Astrocyte (in vitro differentiated cells and primary cell): ENCODE measurements at regions not wholly inside any gene's neighbourhood (a gene's known extent, or its start where the extent isn't known, plus 50 kb on each side); places are given as distances from the start of the nearest gene placed in this dataset.
A peak's percentile ranks its signal among the peaks of the same experiment; 100 is the strongest.

Experiments
- DNase-seq: peaks from one replicate; pipeline ENCODE4 v3.0.0-alpha.2; 2010; ENCODE audit warnings: low read depth
- FAIRE-seq: peaks from 2 replicates; lab custom pipeline; 2011; peaks lifted over from hg19 to GRCh38; lab: Jason Lieb, UNC
- H2AFZ ChIP-seq: 2 replicates; pipeline ENCODE4 v1.6.0; 2012; ENCODE audit warnings: low read depth, low read length, inconsistent platforms
- H3K27ac ChIP-seq: 2 replicates; pipeline ENCODE4 v1.5.1; 2011; ENCODE audit warnings: low read depth, low read length, inconsistent platforms
- H3K27me3 ChIP-seq: 2 replicates; pipeline ENCODE4 v1.6.0; 2011; ENCODE audit warnings: low read length, inconsistent platforms; ENCODE audit not compliant: insufficient read depth
- H3K36me3 ChIP-seq: 2 replicates; pipeline ENCODE4 v1.5.1; 2011; ENCODE audit warnings: low read length, inconsistent platforms; ENCODE audit not compliant: insufficient read depth
- H3K4me1 ChIP-seq: 2 replicates; pipeline ENCODE4 v1.5.1; 2011; ENCODE audit warnings: low read length, inconsistent platforms; ENCODE audit not compliant: insufficient read depth
- H3K4me2 ChIP-seq: 2 replicates; pipeline ENCODE4 v1.6.0; 2012; ENCODE audit warnings: low read length, inconsistent platforms
- H3K4me3 ChIP-seq: 2 replicates; pipeline ENCODE4 v1.5.1; 2011; ENCODE audit warnings: low read depth, mild to moderate bottlenecking, low read length, inconsistent platforms; ENCODE audit not compliant: insufficient read depth
- H3K79me2 ChIP-seq: 2 replicates; pipeline ENCODE4 v1.6.0; 2012; ENCODE audit warnings: mild to moderate bottlenecking, low read length, inconsistent platforms; ENCODE audit not compliant: insufficient read depth
- H3K9ac ChIP-seq: 2 replicates; pipeline ENCODE4 v1.6.0; 2012; ENCODE audit warnings: mild to moderate bottlenecking, low read length, inconsistent platforms
- H3K9me3 ChIP-seq: 2 replicates; pipeline ENCODE4 v1.5.1; 2012; ENCODE audit warnings: low read depth, mild to moderate bottlenecking, low read length, inconsistent platforms; ENCODE audit not compliant: insufficient read depth
- H4K20me1 ChIP-seq: 2 replicates; pipeline ENCODE4 v1.6.0; 2012; ENCODE audit warnings: low read length, inconsistent platforms; ENCODE audit not compliant: insufficient read depth
- H3K27ac Mint-ChIP-seq: one replicate; pipeline ENCODE4 v1.8.0; 2021; ENCODE audit warnings: mild to moderate bottlenecking, mixed read lengths; ENCODE audit not compliant: unreplicated experiment
- H3K27me3 Mint-ChIP-seq: one replicate; pipeline ENCODE4 v1.8.0; 2021; ENCODE audit warnings: low read depth, mixed read lengths; ENCODE audit not compliant: unreplicated experiment
- H3K36me3 Mint-ChIP-seq: one replicate; pipeline ENCODE4 v1.8.0; 2021; ENCODE audit warnings: low read depth, mixed read lengths; ENCODE audit not compliant: unreplicated experiment
- H3K4me1 Mint-ChIP-seq: one replicate; pipeline ENCODE4 v1.8.0; 2021; ENCODE audit warnings: low read depth, mixed read lengths; ENCODE audit not compliant: unreplicated experiment
- H3K4me3 Mint-ChIP-seq: one replicate; pipeline ENCODE4 v1.8.0; 2021; ENCODE audit warnings: mild to moderate bottlenecking, moderate library complexity, mixed read lengths; ENCODE audit not compliant: unreplicated experiment
- H3K9me3 Mint-ChIP-seq: one replicate; pipeline ENCODE4 v1.8.0; 2021; ENCODE audit warnings: mild to moderate bottlenecking, mixed read lengths; ENCODE audit not compliant: unreplicated experiment
- CTCF ChIP-seq: IDR thresholded peaks from 2 replicates; pipeline ENCODE4 v1.5.1; 2011; ENCODE audit warnings: low read depth, mild to moderate bottlenecking, inconsistent platforms, low read length, moderate library complexity; ENCODE audit not compliant: insufficient read depth
- EZH2 ChIP-seq: IDR thresholded peaks from 2 replicates; pipeline ENCODE4 v1.6.1; 2012; ENCODE audit warnings: mild to moderate bottlenecking, low read length, inconsistent platforms; ENCODE audit not compliant: insufficient read depth

- no peak overlapping the region for H3K9ac ChIP-seq
- no peak overlapping the region for H3K4me2 ChIP-seq
- Mint-ChIP-seq H3K27ac (no peak overlapping the region), H3K36me3 (no peaks in the 10 kb centered on the region), H3K27me3 (no peaks in the 10 kb centered on the region), H3K4me1 (no peaks in the 10 kb centered on the region), H3K9me3 (peaks cover 12% of the 10 kb centered on the region), H3K4me3 (no peak overlapping the region)
- no peaks in the 10 kb centered on the region for H3K36me3 ChIP-seq
- FAIRE-seq (no peak), DNase-seq (no peak)
- TF ChIP-seq EZH2 (no peak), CTCF (no peak)
- no peak overlapping the region for H2AFZ ChIP-seq
- no peak overlapping the region for H3K27ac ChIP-seq
- H3K9me3 ChIP-seq: no peaks in the 10 kb centered on the region
- H3K4me3 ChIP-seq: no peak overlapping the region
- H3K27me3 ChIP-seq: no peaks in the 10 kb centered on the region
- no peaks in the 10 kb centered on the region for H3K4me1 ChIP-seq
- H3K79me2 ChIP-seq: no peaks in the 10 kb centered on the region
- no peaks in the 10 kb centered on the region for H4K20me1 ChIP-seq
Measured at GRCh38 chr18:11339188-11339775, 189.9 kb upstream of the PIEZO2 start.

GRCh38 chr18:11336241-11336640, 186.9 kb upstream of the PIEZO2 start:
- TF ChIP-seq EZH2 (no peak), CTCF (no peak)
- no peaks in the 10 kb centered on the region for H3K36me3 Mint-ChIP-seq

GRCh38 chr18:11327391-11328009, 178.1 kb upstream of the PIEZO2 start:
- H3K36me3 Mint-ChIP-seq: no peaks in the 10 kb centered on the region

More at GRCh38 chr18:11336241-11336640, 186.9 kb upstream of the PIEZO2 start:
- H3K4me3 Mint-ChIP-seq: no peak overlapping the region
- no peaks in the 10 kb centered on the region for H3K4me1 ChIP-seq
- H3K4me1 Mint-ChIP-seq: no peaks in the 10 kb centered on the region
- no peak overlapping the region for H3K27ac ChIP-seq
- H3K4me3 ChIP-seq: no peak overlapping the region
- DNase-seq: no peak
- H3K4me2 ChIP-seq: no peak overlapping the region
- FAIRE-seq: no peak
- H2AFZ ChIP-seq: no peak overlapping the region
- H3K9me3 Mint-ChIP-seq: no peaks in the 10 kb centered on the region
- H4K20me1 ChIP-seq: no peaks in the 10 kb centered on the region
- H3K27ac Mint-ChIP-seq: no peak overlapping the region
- H3K79me2 ChIP-seq: no peaks in the 10 kb centered on the region
- H3K27me3 Mint-ChIP-seq: no peaks in the 10 kb centered on the region
- H3K9ac ChIP-seq: no peak overlapping the region
- no peaks in the 10 kb centered on the region for H3K36me3 ChIP-seq
- no peaks in the 10 kb centered on the region for H3K9me3 ChIP-seq
- H3K27me3 ChIP-seq: no peaks in the 10 kb centered on the region

More at GRCh38 chr18:11327391-11328009, 178.1 kb upstream of the PIEZO2 start:
- H3K4me2 ChIP-seq: no peak overlapping the region
- H3K4me3 Mint-ChIP-seq: no peak overlapping the region
- no peak for TF ChIP-seq CTCF
- no peak overlapping the region for H3K9ac ChIP-seq
- no peaks in the 10 kb centered on the region for H3K9me3 Mint-ChIP-seq
- H3K27ac Mint-ChIP-seq: no peak overlapping the region
- H3K79me2 ChIP-seq: no peaks in the 10 kb centered on the region
- FAIRE-seq (no peak), DNase-seq (peak; percentile 69)
- H4K20me1 ChIP-seq: no peaks in the 10 kb centered on the region
- H2AFZ ChIP-seq: no peak overlapping the region
- no peaks in the 10 kb centered on the region for H3K27me3 ChIP-seq
- no peaks in the 10 kb centered on the region for H3K27me3 Mint-ChIP-seq
- H3K4me1 Mint-ChIP-seq: peaks cover 33% of the 10 kb centered on the region
- H3K27ac ChIP-seq: no peak overlapping the region
- H3K9me3 ChIP-seq: no peaks in the 10 kb centered on the region
- no peak overlapping the region for H3K4me3 ChIP-seq
- no peaks in the 10 kb centered on the region for H3K36me3 ChIP-seq
- peaks cover 30% of the 10 kb centered on the region for H3K4me1 ChIP-seq
